ENCODE measurements at regions not wholly inside any gene's neighbourhood (a gene's known extent, or its start where the extent isn't known, plus 50 kb on each side); places are given as distances from the start of the nearest gene placed in this dataset.
"Not testable (repeated sequence)": the region's sequence is repeated elsewhere in the genome, so short reads cannot be mapped to it uniquely, and the experiment has no call there.

DNA sequence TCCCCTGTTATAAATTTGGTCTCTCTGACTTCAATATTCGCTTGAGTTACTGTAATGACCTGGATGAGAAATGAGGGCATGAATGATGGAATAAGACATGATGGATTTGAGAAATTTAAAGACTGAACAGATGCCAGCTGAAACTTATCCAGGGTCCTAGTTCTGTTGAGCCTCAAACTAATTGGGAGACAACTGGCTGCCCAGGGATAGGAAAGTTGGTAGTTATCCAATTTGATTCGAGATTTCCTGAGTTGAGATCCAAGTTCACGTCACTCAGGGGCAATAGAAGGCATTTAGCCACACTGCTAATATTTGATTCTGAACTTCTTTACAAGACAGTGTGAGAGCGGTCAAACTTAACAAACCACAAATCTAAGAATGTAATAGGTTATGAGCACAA lies 159.0 kb upstream of the CXCL13 start:
- DNase-seq, result no peak

GRCh38 chr4:77449171-77449570 lies 156.4 kb upstream of the CXCL13 start:
- DNase-seq, result no peak

- no peak for DNase-seq
Observed at GRCh38 chr4:77450006-77450405, 155.6 kb upstream of the CXCL13 start.

DNA sequence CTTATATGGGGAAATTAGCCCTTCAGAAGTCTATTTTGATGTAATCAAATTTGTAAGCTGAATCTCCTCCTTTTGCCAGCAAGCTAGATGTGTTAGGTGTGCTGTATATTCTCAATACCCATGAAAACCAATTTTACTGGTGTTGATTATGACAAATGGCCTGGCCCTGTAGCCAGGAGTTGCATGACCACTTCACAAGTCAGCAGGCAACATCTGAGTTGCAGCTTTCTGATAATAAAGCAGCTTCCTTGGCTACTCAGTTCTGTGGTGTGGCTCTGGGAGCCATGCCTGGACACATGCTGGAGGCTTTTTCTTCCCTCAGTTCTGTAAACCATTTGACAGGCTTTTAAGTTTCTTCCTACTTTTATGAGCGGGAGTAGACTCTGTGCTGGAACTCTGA lies 154.1 kb upstream of the CXCL13 start:
- no peak for DNase-seq

GRCh38 chr4:77452117-77452516 lies 153.5 kb upstream of the CXCL13 start:
- DNase-seq, result not testable (repeated sequence)

GRCh38 chr4:77453911-77454310 lies 151.7 kb upstream of the CXCL13 start:
- no peak for DNase-seq

DNA sequence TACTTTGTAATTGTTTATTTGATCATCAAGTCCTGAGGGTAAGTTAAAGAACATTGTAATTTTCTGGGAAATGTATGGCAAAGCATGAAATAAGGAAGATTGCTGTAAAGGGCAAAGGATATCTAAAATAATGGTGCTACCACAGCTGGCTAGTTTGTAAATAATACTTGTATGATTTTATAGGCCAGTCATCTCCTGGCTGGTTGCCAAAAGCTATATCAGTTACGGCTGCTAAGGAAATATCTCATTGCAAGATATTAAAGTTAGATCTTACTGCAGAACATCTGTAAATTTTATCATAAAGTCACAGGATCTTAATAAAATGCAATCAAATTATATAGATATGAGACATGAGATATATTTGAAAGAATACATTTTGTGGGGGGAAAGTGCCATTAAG lies 150.8 kb upstream of the CXCL13 start:
- DNase-seq, result peak; percentile 21

GRCh38 chr4:77464100-77464499 lies 141.5 kb upstream of the CXCL13 start:
- DNase-seq, result not testable (repeated sequence)

DNA sequence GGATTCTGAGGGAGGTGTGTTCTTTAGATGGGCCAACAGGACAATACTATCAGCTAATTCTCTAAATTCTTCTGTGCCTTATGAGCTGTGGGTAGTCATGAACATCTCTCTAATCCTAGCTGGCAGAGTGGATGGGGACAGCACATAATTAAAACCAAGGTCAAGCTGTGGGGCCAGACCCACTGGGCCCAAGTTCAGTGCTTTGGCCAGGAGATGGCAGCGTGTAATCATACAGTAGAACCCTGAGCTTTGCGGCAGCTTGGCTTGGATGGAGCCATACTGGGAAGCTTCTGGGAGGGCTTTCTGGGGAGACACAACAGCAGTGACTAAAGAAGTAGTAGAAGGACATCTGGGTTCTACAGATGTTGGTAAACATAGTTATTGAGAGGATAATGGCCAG lies 140.3 kb upstream of the CXCL13 start:
- no peak for DNase-seq

DNA sequence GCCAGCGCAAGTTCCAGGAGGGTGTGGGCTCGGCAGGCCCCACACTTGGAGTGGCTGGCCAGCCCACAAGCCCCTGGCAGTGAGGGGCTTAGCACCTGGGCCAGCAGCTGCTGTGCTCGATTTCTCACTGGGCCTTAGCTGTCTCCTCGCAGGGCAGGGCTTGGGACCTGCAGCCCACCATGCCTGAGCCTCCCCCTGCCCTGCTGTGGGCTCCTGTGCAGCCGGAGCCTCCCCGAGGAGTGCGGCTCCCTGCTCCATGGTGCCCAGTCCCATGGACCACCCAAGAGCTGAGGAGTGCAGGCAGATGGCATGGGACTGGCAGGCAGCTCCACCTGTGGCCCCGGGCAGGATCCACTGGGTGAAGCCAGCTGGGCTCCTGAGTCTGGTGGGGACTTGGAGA lies 139.2 kb upstream of the CXCL13 start:
- DNase-seq, result no peak

DNA sequence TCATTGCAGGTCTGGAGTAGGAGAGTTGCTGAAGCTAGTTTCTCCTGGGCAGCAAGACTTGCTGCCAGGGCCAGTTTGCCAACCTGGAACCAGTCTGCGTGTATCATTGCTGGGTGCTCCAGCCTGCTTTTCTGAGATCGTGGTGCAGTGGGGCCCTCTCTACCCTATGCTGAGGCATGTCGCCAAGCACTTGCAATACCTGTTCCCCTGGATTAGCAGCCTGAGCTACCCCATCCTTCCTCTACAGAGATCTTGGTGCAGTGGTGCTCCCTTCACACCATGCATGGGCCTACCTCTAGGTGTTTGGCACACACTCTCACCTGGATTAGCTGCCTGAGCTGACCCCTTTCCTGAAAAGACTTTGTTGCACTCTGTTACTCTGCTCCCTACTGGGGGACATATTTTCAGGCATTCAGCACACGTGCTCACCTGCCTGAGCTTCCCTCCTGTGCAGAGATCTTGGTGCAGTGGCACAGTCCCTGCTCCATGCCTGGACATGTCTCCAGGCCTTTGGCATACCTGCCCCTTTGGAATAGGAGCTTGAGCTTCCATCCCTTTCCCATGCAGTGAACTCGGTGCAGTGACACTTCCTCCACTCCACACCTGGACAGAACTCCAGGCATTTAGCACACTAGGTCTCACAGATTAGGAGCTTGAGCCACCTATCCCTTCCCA lies 133.7 kb upstream of the CXCL13 start:
- DNase-seq, result no peak

DNA sequence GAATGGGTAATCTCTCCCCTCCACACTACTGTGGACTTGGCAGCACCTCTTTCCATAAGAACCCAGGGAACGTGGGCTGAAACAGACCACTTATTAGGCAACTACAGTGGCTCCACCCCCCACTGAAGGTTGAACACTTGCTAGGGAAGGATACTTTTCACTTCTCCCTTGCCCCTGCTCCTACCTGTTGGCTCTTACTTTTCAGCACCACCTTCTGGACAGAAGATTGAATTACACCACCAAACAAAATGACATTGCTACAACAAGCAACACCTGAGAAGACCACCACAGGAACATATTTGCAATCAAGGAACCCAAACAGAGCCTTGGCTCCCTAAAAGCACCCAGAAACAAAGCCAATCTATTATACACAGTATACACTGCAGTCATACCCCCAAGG lies 132.1 kb upstream of the CXCL13 start:
- no peak for DNase-seq

DNA sequence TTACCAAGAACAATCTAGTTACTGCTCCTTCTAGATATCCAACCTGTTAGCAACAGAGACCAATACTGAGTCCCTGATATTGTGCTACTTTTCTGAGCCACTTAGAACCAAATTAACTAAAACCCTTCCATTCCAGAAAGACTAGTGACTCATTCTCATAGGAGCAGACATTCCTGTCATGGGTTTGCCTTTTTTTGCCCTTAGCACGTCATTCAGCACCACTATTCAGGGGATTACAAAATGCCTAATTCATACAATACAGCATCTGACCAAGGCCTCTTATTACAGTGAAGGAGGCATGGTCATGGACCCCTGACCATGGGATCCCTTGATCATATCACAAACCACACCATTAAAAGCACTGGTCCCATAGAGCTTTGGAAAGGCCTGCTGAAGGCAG lies 123.8 kb upstream of the CXCL13 start:
- DNase-seq, result no peak

GRCh38 chr4:77488882-77489281 lies 116.7 kb upstream of the CXCL13 start:
- DNase-seq, result no peak

DNA sequence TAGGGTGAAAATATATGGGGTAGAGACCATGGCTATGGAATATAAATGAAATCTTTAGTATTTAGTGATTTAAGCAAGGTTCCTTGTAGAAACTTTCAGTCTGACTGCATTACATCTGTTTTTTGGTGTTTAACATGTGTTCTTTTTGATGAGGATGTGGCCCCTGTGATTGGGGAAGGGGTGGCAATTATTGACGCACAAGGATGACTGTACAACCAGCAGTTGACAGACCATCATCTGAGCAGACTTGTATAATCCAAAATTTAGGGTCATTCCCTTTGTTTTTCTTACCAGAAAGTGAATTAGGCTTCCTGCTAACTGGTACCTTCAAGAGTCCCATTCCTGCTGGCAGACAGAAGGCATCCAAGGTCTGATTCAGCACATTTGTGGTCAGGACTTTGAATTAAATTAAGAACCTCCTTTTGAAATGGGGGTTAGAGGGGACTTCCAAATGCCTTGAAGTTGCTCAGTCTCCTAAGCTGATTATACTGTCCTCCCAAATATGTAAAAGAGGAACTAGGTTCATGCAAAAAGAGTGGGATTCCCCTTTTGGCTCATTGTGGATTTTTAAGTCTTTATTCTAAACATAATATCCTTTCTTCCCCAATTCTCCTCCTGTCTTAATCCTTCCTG lies 112.4 kb upstream of the CXCL13 start:
- DNase-seq, result no peak

GRCh38 chr4:77493829-77494551 lies 111.6 kb upstream of the CXCL13 start:
- no peak for DNase-seq

DNA sequence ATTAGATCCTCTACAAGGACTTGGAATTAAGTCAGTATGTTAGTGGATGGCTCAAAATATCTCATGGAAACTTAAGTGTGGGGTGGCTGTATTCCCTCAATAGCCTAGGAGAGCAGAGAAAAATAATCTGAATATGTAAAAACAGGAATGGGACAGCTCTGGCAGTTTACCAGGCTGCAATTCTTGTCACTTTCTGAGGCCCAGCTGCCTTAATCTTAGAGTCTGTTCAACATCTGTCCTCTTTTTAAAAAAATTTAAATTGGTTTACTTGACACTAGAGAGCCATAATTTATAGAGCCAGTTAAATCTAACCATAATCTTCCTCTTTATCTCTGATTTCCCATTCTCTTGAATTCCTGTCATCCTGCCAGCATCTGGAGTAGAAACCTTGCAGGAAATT lies 109.2 kb upstream of the CXCL13 start:
- no peak for DNase-seq

- DNase-seq, result no peak
Observed at GRCh38 chr4:77500801-77501200, 104.8 kb upstream of the CXCL13 start.

- no peak for DNase-seq
Observed at GRCh38 chr4:77501240-77501639, 104.4 kb upstream of the CXCL13 start.

DNA sequence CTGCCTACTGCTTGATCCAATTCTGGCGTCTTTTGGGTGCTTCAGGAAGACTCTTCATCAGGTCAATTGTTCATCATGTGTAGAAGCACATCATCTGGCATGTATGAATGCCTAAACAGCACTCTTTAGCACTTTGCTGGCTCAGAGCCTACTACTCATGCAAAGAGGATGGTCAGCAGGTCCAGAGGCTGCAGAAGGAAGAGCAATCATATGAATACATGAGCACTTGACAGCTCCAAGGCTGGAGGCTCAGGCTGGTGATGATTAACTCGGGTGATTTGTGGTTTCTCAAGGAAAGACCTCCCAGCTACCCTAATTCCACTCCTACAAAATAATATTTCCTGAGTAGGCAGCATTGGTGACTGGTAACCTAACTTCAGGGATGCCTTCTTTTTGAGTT lies 103.8 kb upstream of the CXCL13 start:
- DNase-seq, result no peak

DNA sequence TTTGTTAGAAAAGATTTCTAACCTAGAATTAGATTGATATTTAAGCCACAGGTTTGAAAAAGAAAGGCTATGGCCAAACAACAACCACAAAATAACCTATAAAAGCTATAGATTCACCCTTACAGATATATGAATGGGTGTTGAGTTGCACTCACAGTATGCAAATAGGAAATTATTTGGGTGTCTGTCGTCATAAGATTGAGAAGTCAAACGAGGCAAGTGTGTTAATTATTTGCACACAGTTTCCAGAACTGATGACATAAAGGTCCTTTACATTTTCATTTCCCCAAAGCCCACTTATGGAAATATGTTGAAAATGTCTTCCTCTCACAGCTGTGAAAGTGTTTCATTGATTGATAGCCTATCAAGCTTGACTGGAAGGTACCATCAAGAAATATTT lies 101.2 kb upstream of the CXCL13 start:
- no peak for DNase-seq

DNA sequence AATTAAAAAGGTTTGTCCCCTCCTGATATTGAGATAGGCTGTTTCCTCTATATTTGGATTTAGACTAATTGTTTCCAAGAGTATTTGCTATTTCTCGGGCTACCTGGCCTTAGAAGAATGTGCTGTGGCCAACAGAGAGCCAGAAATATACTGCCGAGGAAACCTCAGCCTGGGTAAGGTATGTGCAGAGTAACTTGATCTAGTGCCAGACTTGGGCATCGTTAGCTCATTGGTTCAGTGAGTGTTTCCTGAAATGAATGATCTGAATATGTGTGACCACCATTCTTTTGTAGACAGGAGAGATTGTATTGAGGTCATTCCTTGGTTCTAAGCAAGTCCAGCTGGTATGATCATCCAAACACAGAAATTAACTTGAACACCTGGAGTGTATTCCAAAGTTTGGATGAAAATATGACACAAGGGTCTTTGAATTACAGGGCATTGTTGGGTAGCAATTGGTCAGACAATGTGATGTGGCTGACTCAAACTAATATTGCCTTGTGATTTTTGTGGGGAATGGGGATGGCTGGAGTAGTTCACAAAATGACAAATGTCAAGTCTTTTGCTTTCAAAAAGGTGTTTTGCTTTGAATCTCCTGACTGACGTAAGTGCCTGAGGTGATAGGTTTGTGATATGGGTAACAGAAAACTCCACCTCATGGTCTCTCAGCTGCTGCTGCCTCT lies 100.2 kb upstream of the CXCL13 start:
- no peak for DNase-seq

GRCh38 chr4:77505958-77506319 lies 99.7 kb upstream of the CXCL13 start:
- no peak for DNase-seq

Data from skin of body (tissue), 1 donor.